ENCODE measurements at regions not wholly inside any gene's neighbourhood (a gene's known extent, or its start where the extent isn't known, plus 50 kb on each side); places are given as distances from the start of the nearest gene placed in this dataset.

GRCh38 chr7:47152307-47152706 lies 429.6 kb downstream of the TNS3 start:
- DNase-seq (ENCODE audit: missing footprints), result no peak
- intact Hi-C loops (cut with DNase I), result no loop called here
- ATAC-seq, result no peak

DNA sequence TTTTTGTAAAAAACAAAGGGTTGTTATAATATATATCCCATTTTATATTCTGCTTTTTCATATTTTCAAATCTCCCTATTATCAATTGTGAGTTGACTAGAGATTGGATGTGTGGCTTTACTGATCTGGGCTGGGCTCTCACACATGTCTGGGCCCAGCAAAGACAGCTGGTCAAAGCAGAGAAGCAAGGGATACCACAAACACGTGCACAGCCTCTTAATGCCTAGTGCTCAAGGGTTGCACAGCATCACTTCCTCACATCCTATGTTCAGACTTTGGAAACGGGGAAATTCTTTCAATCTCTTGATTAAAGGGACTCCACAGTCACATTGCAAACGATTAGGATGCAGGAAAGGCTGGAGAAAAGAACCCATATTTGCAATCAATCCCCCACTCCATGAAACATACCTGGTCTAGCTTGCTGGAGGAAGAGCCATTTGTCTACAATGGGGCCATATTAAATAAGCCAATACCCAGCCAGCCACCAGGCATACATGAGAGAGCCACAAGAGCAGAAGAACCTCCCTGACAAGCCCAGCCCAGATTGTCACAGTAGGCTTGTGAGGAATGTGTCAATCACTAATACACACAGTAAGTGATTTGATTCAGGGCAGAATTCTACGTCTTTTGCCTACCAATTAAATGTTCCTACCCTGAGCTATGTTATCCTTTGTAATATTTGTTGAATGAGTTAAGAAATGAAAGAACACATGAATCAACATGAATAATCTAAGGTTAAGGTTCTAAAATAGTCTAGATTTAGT lies 431.2 kb downstream of the TNS3 start:
- intact Hi-C loops (cut with DNase I), result no loop called here
- ATAC-seq (no peak), DNase-seq (ENCODE audit: missing footprints) (no peak)

DNA sequence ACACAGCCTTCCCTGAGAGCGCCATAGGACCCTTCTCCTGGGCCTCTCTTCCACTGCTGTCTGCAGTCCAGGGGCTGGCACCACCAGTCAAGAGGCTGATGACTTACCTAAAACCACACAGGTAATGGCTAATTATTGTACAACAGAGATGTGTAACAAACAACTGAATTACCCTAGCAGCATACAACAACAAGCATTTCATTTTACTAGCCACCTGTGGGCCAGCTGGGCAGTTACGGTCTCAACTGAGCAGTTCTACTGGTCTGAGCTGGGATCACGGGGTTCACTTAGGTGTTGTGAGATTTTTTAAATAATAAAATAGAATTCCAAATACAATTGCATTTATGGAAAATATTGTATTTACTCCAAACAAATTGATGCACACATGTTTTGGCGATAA lies 431.9 kb downstream of the TNS3 start:
- ATAC-seq, result no peak
- intact Hi-C loops (cut with DNase I), result no loop called here
- DNase-seq (ENCODE audit: missing footprints), result no peak

DNA sequence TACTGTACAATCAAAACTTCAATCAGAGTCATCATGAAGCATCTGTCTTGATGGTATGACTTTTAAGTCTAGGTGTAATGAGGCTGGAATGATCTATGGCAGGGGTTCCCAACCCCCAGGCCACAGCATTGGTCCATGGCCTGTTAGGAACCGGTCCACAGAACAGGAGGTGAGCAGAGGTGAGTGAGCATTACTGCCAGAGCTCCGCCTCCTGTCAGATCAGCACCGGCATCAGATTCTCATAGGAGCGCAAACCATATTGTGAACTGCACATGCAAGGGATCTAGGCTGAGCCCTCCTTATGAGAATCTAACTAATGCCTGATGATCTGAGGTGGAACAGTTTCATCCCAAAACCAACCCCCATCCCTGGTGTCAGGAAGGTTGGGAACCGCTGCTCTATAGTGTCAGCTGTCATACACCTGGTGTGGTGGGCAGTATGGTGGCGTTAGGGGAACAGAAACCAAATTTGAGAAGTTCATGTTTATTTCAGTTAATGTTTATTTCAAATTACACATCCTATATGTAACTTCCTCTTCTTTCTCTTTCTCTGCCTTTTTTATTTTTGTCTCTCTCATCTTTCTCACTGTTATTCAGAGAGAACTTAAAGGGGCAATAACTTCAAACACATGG lies 432.6 kb downstream of the TNS3 start:
- intact Hi-C loops (cut with DNase I), result no loop called here
- ATAC-seq (no peak), DNase-seq (ENCODE audit: missing footprints) (no peak)

DNA sequence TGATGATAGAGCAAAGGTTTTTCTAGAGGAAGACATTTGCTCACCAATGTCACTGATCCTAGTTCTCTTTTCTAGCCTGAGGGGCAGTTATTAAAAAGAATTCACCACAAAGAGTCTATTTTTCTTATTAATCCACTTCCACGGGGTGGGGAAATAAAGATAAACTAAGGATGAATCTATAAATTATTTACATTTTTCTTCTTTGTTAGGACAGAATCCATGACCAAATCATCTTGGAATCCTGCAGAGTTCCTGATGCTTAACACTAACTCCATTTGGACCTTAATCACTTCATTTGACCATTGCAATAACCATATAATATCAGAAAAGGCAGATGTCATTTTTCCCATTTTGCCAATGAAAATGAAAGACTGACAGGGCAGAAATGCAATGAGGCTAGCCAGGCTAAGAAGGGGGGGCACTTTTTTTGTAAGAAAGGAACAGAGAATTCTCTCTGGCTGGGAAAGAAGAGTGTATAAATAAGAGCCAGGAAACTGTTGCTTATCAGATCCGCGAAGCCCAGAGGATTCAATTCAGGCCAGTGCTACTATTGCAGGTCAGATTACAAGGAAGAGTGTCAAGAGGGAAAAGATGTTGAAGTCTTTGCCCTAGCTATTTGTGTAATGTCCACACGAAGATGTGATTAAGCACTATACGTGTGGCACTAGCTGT lies 433.2 kb downstream of the TNS3 start:
- ATAC-seq (peak; percentile 41), DNase-seq (ENCODE audit: missing footprints) (no peak)
- intact Hi-C loops (cut with DNase I), result no loop called here

GRCh38 chr7:47147213-47147631 lies 434.7 kb downstream of the TNS3 start:
- ATAC-seq, result no peak
- intact Hi-C loops (cut with DNase I), result no loop called here
- no peak for DNase-seq (ENCODE audit: missing footprints)

DNA sequence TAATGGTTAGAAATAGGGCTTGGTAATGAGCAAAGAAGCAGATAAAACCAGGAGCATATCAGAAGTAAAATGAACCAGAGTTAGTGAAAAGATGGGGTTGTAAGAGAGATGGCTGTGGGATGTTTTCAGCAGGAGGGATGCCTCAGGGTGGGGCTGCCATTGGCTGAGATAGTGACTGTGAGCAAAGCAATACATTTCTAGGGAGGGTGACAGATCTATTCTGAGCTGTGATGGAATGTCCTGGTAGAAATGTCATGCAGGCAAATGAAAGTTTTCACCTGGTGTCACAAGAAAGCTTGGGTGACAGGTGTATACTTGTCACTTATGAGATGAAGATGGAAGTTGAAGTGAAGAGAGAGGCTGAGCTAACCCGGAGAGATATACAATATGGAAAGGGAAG lies 435.9 kb downstream of the TNS3 start:
- DNase-seq (ENCODE audit: missing footprints) (no peak), ATAC-seq (no peak)
- intact Hi-C loops (cut with DNase I), result no loop called here

DNA sequence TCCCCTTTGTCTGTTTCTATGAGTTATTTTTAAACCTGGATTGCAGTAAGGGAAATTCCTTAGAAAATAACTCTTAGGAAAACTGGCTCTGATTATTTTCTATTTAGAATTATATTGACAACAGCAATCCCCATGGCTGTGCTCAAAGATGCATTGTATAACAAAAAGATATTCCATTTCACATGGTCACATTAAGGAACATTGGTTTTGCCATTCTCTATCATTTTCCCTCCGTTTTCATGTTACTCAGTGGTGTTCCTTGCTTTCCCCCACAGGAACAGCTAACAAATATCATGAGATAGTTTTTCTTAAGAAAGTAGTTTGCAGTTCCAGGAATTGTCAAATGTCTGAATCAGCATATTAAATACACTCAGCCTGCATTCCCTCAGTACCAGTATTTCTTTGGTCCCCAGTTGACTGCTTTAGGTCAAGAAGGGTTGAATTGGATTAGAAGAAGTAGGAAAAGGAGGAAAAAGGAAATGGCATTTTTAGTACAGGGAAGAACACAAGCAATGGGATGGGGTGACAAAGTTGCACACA lies 436.7 kb downstream of the TNS3 start:
- DNase-seq (ENCODE audit: missing footprints) (no peak), ATAC-seq (no peak)
- intact Hi-C loops (cut with DNase I), result no loop called here

GRCh38 chr7:47143339-47143738 lies 438.6 kb downstream of the TNS3 start:
- no peak for DNase-seq (ENCODE audit: missing footprints)
- no peak for ATAC-seq
- intact Hi-C loops (cut with DNase I), result no loop called here

- ATAC-seq (no peak), DNase-seq (ENCODE audit: missing footprints) (no peak)
- intact Hi-C loops (cut with DNase I), result no loop called here
These were observed 439.1 kb downstream of the TNS3 start for GRCh38 chr7:47142867-47143175.

- DNase-seq (ENCODE audit: missing footprints) (no peak), ATAC-seq (no peak)
- intact Hi-C loops (cut with DNase I), result no loop called here
These were observed 439.6 kb downstream of the TNS3 start for GRCh38 chr7:47142169-47142866.

- ATAC-seq, result no peak
- intact Hi-C loops (cut with DNase I), result no loop called here
- no peak for DNase-seq (ENCODE audit: missing footprints)
These were observed 449.4 kb downstream of the TNS3 start for GRCh38 chr7:47132471-47132870.

DNA sequence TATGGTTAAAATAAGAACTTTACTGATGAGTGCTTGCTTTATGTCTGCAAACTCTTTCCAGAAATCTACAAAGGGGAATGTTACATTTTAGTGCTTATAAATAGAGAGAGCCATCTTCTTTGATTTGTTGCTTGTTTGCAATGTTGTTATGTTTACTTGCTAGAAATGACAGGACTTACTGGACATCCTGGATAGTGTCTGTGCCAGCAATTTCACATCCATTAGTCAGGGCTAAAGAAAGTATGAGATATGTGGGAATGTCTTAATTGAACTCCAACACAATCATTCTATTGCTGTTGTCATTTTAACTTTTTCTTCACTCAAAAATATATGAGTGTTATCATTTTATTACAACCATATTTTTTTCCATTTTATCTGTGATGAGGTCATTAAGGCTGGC lies 453.2 kb downstream of the TNS3 start:
- no peak for DNase-seq (ENCODE audit: missing footprints)
- intact Hi-C loops (cut with DNase I), result no loop called here
- no peak for ATAC-seq

DNA sequence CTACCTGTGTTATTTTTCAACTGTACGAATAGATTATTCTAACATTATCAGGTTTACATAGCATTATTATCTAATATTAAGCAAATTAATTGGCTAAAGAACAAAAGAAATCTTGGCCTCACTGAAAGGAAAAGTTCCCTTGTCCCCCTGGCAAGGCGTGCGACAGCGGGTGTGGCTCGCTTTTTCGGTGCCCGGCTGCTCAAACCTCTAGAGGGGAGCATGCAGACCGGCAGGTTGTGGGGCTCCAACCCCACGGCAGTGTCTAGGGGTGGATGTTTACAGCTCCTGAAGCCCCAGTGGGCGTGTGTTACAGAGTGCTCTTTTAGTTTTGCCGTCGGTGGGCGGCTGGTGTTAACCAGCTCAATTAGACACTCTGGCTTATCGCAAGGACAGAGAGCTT lies 456.4 kb downstream of the TNS3 start:
- ATAC-seq (no peak), DNase-seq (ENCODE audit: missing footprints) (no peak)
- intact Hi-C loops (cut with DNase I), result no loop called here

DNA sequence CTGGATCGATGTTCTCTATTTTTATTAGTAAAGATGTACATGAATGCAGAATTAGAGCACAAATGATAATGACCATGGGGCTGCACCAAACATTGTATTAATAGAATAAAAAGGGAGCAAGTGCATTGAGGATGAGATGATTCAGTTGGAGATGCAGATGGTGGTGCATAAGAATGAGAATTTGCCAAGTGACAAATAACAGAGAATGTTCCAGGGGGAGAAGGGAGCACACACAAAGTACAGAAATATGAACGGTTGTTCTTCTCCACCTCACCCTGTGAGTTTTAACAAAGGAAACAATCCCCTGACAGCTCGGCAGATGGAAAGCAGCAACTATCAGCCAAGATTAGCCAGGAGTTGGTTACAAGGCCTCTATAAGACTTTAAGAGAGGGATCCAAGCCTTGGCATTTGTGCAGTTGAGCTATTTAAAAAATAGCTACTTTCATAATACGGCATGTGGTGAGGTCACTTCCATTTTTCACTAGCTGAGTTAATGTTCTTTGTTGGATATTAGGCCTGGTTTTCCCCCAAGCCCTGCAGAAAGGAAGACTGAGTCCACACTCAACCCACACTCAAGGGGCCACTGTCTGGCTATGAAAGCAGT lies 462.5 kb downstream of the TNS3 start:
- no peak for ATAC-seq
- intact Hi-C loops (cut with DNase I), result no loop called here
- DNase-seq (ENCODE audit: missing footprints), result no peak

GRCh38 chr7:47104206-47104549 lies 477.7 kb downstream of the TNS3 start:
- DNase-seq (ENCODE audit: missing footprints), result no peak
- intact Hi-C loops (cut with DNase I), result no loop called here
- no peak for ATAC-seq

GRCh38 chr7:47103498-47104205 lies 478.3 kb downstream of the TNS3 start:
- intact Hi-C loops (cut with DNase I), result no loop called here
- ATAC-seq, result no peak

DNA sequence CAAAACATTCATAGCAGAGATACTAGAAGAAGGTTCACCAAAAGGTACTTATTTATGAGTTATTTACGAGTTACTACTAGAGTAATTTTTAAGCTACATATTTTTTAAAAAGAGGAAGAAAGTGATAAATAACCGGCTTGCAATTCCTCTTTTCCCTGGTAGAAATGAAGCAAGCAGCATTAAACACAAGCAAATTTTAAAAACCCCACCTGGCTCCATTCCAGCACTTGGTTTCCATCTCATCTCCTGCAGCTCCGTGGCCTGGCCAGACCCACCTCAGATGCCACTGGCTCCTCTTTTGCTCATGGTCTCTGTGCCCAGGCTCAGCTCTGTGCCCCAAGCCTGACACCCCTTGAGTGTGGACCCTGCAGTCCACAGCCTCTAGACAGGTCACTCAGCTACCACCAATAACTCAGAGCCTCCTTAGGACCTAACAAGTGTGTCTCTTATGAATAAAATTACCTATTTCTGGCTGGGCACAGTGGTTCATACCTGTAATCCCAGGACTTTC lies 479.5 kb downstream of the TNS3 start:
- DNase-seq (ENCODE audit: missing footprints), result no peak
- intact Hi-C loops (cut with DNase I), result no loop called here
- ATAC-seq, result no peak

More at GRCh38 chr7:47103498-47104205, 478.3 kb downstream of the TNS3 start:
- DNase-seq (ENCODE audit: missing footprints), result no peak
